Tongue (tissue), 1 donor: ENCODE measurements at regions not wholly inside any gene's neighbourhood (a gene's known extent, or its start where the extent isn't known, plus 50 kb on each side); places are given as distances from the start of the nearest gene placed in this dataset.
"Not testable (repeated sequence)": the region's sequence is repeated elsewhere in the genome, so short reads cannot be mapped to it uniquely, and the experiment has no call there.

Source experiments
- DNase-seq: peaks from one replicate; pipeline ENCODE4 v3.0.0-alpha.2; 2015

- DNase-seq, result no peak
These were observed 103.8 kb upstream of the MME start for GRCh38 chr3:154976072-154976983.

GRCh38 chr3:154973851-154974250 is 106.3 kb upstream of the MME start:
- DNase-seq, result no peak

- no peak for DNase-seq
These were observed 107.2 kb upstream of the MME start for GRCh38 chr3:154972951-154973350.

- no peak for DNase-seq
These were observed 108.3 kb upstream of the MME start for GRCh38 chr3:154971771-154972326.

GRCh38 chr3:154971341-154971740 is 108.8 kb upstream of the MME start:
- no peak for DNase-seq

GRCh38 chr3:154970797-154971196 is 109.3 kb upstream of the MME start:
- DNase-seq, result no peak

- DNase-seq, result no peak
These were observed 110.8 kb upstream of the MME start for GRCh38 chr3:154969366-154969765.

- no peak for DNase-seq
These were observed 113.0 kb upstream of the MME start for GRCh38 chr3:154967090-154967489.

- no peak for DNase-seq
These were observed 123.3 kb upstream of the MME start for GRCh38 chr3:154956815-154957214.

- DNase-seq, result no peak
These were observed 124.1 kb upstream of the MME start for GRCh38 chr3:154955907-154956533.

- DNase-seq, result no peak
These were observed 125.4 kb upstream of the MME start for GRCh38 chr3:154954757-154955156.

GRCh38 chr3:154953538-154953937 is 126.6 kb upstream of the MME start:
- no peak for DNase-seq

GRCh38 chr3:154952553-154952952 is 127.6 kb upstream of the MME start:
- no peak for DNase-seq

GRCh38 chr3:154943981-154944380 is 136.1 kb upstream of the MME start:
- DNase-seq, result no peak

- DNase-seq, result no peak
These were observed 137.3 kb upstream of the MME start for GRCh38 chr3:154942827-154943226.

GRCh38 chr3:154936196-154936595 is 143.9 kb upstream of the MME start:
- DNase-seq, result no peak

- DNase-seq, result no peak
These were observed 146.5 kb upstream of the MME start for GRCh38 chr3:154933581-154933980.

- DNase-seq, result no peak
These were observed 147.5 kb upstream of the MME start for GRCh38 chr3:154932633-154933032.

- peak; percentile 22 for DNase-seq
These were observed 148.6 kb upstream of the MME start for GRCh38 chr3:154931484-154931883.

- DNase-seq, result peak; percentile 5
These were observed 153.4 kb upstream of the MME start for GRCh38 chr3:154926721-154927120.

- no peak for DNase-seq
These were observed 158.8 kb upstream of the MME start for GRCh38 chr3:154921351-154921750.

- DNase-seq, result no peak
These were observed 160.9 kb upstream of the MME start for GRCh38 chr3:154919226-154919625.

GRCh38 chr3:154904328-154904727 is 175.8 kb upstream of the MME start:
- no peak for DNase-seq

- DNase-seq, result not testable (repeated sequence)
These were observed 177.6 kb upstream of the MME start for GRCh38 chr3:154902495-154902894.
